BJ (cell line): ENCODE measurements at regions not wholly inside any gene's neighbourhood (a gene's known extent, or its start where the extent isn't known, plus 50 kb on each side); places are given as distances from the start of the nearest gene placed in this dataset.

Experiments
- CTCF ChIA-PET: fragments of 350-600 bp; formaldehyde crosslinking; extraction: SDS; loops from one replicate; lab custom pipeline; 2021; ENCODE audit warnings: antibody characterized with exemption, inconsistent platforms; lab: Yijun Ruan, JAX
- POLR2A ChIA-PET: fragments of 300-600 bp; sonication (Branson Sonifier 250); formaldehyde crosslinking; extraction: SDS; loops from one replicate; lab custom pipeline; 2021; ENCODE audit warnings: antibody characterized with exemption; lab: Charles Lee
- DNase-seq: peaks from one replicate; pipeline ENCODE4 v3.0.0-alpha.2; 2011; ENCODE audit warnings: low read depth
- H3K27me3 ChIP-seq: 2 replicates; pipeline ENCODE4 v1.6.0; 2011; ENCODE audit warnings: low read length; ENCODE audit not compliant: control insufficient read depth, insufficient read depth
- H3K36me3 ChIP-seq: 2 replicates; pipeline ENCODE4 v1.5.1; 2011; ENCODE audit warnings: low read length; ENCODE audit not compliant: control insufficient read depth, insufficient read depth
- H3K4me3 ChIP-seq: 2 replicates; pipeline ENCODE4 v1.5.1; 2011; ENCODE audit warnings: low read depth, mild to moderate bottlenecking, control low read depth, low read length
- CTCF ChIP-seq: IDR thresholded peaks from 2 replicates; pipeline ENCODE4 v1.5.1; 2011; ENCODE audit warnings: low read depth, mild to moderate bottlenecking, control low read depth, inconsistent platforms, low read length, moderate library complexity; ENCODE audit not compliant: insufficient read depth

GRCh38 chr5:175045820-175046219, 321.4 kb downstream of the MSX2 start:
- H3K36me3 ChIP-seq = no peaks in the 10 kb centered on the region
- no peak overlapping the region for H3K4me3 ChIP-seq
- TF ChIP-seq CTCF = no peak
- no peaks in the 10 kb centered on the region for H3K27me3 ChIP-seq
- ChIA-PET POLR2A (no interaction called here), CTCF (interaction anchor here (0.7 kb wide), 1 partner anchor 110 kb away, joined by 3 read pairs; no protein-coding TSS in a partner anchor)
- DNase-seq = no peak

GRCh38 chr5:175037820-175038219, 313.4 kb downstream of the MSX2 start:
- no peak for DNase-seq
- Histone ChIP-seq H3K36me3 (no peaks in the 10 kb centered on the region), H3K27me3 (no peaks in the 10 kb centered on the region), H3K4me3 (no peak overlapping the region)
- ChIA-PET CTCF (no interaction called here), POLR2A (no interaction called here)
- no peak for TF ChIP-seq CTCF

DNA sequence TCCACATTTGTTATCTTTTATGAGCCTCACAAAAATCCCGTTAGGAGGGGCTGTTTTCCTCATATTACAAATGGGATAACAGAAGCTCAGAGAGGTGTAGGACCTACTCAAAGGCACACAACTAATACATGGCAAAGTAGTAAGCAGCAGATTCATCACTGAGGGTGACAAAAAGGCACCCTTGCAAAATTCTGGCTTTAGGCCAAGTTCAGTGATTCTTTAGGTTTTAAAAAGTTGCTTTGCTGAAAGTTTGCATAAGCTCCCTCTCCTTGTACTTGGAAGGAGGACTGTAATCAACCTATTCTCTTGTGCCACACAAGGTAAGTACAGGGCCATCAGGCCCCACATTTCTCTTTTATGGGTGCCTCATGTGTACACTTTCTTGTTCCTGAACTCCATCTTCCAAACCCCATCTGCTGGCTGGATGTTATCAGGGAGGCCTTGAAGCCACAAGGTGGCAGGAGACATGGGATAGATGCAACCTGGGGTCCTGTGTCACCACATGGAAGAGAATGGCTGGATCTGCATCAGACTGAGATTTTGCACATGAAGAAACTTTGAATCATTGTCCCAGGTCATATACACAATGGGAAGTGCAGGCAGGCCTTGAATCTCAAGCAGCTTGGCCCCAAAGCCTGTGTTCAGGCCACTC, 311.6 kb downstream of the MSX2 start:
- ChIA-PET POLR2A (no interaction called here), CTCF (no interaction called here)
- Histone ChIP-seq H3K36me3 (no peaks in the 10 kb centered on the region), H3K4me3 (no peak overlapping the region), H3K27me3 (no peaks in the 10 kb centered on the region)
- no peak for TF ChIP-seq CTCF
- no peak for DNase-seq

- DNase-seq = no peak
- TF ChIP-seq CTCF = no peak
- POLR2A ChIA-PET = no interaction called here
- no peaks in the 10 kb centered on the region for H3K36me3 ChIP-seq
- no peaks in the 10 kb centered on the region for H3K27me3 ChIP-seq
- CTCF ChIA-PET = no interaction called here
- no peak overlapping the region for H3K4me3 ChIP-seq
Measured at GRCh38 chr5:175034924-175035323, 310.5 kb downstream of the MSX2 start.

DNA sequence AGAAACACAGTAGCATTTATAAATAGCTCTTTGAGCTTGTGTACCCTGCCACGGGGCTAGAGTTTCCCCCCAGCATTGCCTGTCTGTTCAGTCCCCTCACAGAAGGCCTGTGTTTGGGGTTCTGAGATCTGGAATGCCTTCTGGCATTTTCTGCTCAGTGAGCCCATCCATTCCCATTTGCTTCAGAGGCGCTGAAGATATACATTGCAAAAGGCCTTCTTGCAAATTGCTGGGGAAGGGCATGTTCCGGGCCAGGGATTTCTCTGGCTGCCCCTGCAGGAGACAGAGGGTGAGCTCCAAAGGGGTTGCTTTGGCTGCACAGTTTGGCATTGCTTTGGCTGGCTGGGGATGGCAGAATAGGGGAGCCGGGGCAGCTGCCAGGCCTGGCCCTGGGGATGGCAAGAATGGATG, 308.4 kb downstream of the MSX2 start:
- DNase-seq = no peak
- POLR2A ChIA-PET = no interaction called here
- H3K36me3 ChIP-seq = no peaks in the 10 kb centered on the region
- no peak for TF ChIP-seq CTCF
- no peaks in the 10 kb centered on the region for H3K27me3 ChIP-seq
- no peak overlapping the region for H3K4me3 ChIP-seq
- CTCF ChIA-PET = no interaction called here
